ENCODE measurements at regions not wholly inside any gene's neighbourhood (a gene's known extent, or its start where the extent isn't known, plus 50 kb on each side); places are given as distances from the start of the nearest gene placed in this dataset.
A peak's percentile ranks its signal among the peaks of the same experiment; 100 is the strongest.

DNA sequence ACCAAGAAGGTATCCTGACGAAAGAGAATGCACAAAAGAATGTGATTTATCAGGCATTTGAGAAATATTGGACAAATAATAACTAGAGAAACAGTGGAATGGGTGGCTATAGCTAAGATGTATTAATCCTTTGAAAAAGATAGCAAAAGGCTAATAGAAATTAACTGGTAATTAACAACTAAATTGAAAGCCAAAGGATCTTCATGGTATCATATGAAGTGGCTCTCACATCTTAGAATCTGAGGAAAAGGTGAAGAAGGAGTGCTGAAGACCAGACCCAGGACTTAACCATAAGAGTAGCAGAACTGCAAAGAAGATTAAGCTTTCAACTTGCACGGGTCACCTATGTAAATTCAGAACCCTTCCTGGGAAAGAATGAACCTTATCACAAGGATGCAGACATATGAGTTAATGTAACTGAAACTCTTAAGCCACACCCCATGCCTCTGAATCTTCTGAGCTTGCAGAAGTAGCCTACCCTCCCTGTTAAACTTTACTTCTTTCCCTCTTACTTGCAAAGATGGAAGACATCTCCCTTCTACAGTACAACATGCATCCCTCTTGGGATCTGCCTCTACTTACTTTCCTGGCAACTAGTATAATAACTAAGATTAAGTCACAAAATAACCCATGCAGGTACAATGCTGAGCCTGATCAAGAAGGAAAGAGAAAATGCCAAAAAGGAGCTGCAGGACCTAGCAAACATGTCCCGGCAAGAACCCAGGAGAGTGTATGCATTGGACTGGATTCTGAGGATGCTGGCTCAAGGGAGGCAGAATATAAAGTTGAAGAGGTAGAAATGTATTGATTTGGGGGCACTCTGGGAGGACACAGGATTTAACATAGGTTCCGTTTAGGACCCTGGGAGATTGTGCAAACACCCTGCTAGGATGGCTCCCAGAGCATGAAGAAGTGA, 395.5 kb upstream of the SLC30A5 start (continued):
- TF ChIP-seq FOXP4 (CRISPR knock-in tag; IDR thresholded peaks at IDR 0.05; ENCODE audit: borderline replicate concordance), result no peak
- TF ChIP-seq, protein P1, sequence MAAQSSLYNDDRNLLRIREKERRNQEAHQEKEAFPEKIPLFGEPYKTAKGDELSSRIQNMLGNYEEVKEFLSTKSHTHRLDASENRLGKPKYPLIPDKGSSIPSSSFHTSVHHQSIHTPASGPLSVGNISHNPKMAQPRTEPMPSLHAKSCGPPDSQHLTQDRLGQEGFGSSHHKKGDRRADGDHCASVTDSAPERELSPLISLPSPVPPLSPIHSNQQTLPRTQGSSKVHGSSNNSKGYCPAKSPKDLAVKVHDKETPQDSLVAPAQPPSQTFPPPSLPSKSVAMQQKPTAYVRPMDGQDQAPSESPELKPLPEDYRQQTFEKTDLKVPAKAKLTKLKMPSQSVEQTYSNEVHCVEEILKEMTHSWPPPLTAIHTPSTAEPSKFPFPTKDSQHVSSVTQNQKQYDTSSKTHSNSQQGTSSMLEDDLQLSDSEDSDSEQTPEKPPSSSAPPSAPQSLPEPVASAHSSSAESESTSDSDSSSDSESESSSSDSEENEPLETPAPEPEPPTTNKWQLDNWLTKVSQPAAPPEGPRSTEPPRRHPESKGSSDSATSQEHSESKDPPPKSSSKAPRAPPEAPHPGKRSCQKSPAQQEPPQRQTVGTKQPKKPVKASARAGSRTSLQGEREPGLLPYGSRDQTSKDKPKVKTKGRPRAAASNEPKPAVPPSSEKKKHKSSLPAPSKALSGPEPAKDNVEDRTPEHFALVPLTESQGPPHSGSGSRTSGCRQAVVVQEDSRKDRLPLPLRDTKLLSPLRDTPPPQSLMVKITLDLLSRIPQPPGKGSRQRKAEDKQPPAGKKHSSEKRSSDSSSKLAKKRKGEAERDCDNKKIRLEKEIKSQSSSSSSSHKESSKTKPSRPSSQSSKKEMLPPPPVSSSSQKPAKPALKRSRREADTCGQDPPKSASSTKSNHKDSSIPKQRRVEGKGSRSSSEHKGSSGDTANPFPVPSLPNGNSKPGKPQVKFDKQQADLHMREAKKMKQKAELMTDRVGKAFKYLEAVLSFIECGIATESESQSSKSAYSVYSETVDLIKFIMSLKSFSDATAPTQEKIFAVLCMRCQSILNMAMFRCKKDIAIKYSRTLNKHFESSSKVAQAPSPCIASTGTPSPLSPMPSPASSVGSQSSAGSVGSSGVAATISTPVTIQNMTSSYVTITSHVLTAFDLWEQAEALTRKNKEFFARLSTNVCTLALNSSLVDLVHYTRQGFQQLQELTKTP (IDR thresholded peaks at IDR 0.05; ENCODE audit: low read depth in 1 of 2, partially characterized antibody in 2 of 2), result peak; percentile 31 to 68
- no peak for TF ChIP-seq DEAF1 (CRISPR knock-in tag; IDR thresholded peaks at IDR 0.05)
- TF ChIP-seq EHMT2 (IDR thresholded peaks at IDR 0.05), result peak; percentile 69
- no peak for TF ChIP-seq XRCC3 (IDR thresholded peaks at IDR 0.05)
- no peak for TF ChIP-seq ZNF398 (CRISPR knock-in tag; IDR thresholded peaks at IDR 0.05)
- peak; percentile 83 for TF ChIP-seq TAL1 (IDR thresholded peaks at IDR 0.05)
- TF ChIP-seq ZNF644 (tag; IDR thresholded peaks at IDR 0.05; ENCODE audit: low read depth), result no peak
- no peak for TF ChIP-seq EZH2 (IDR thresholded peaks at IDR 0.05; ENCODE audit: borderline replicate concordance, low read depth, low read length)
- TF ChIP-seq FOXA3 (CRISPR knock-in tag; conservative IDR thresholded peaks at IDR 0.05 in 1 of 2, IDR thresholded peaks at IDR 0.05 in 1 of 2), result no peak
- TF ChIP-seq ZFP30 (CRISPR knock-in tag; IDR thresholded peaks at IDR 0.05; ENCODE audit: borderline replicate concordance), result no peak
- TF ChIP-seq KLF13 (tag; IDR thresholded peaks at IDR 0.05; ENCODE audit: borderline replicate concordance, low read depth), result no peak
- TF ChIP-seq ESRRA (IDR thresholded peaks at IDR 0.05; ENCODE audit: borderline replicate concordance, low read depth), result no peak
- no peak for TF ChIP-seq ZNF445 (CRISPR knock-in tag; IDR thresholded peaks at IDR 0.05; ENCODE audit: low read depth)

Data from K562 (cell line).